ENCODE measurements at regions not wholly inside any gene's neighbourhood (a gene's known extent, or its start where the extent isn't known, plus 50 kb on each side); places are given as distances from the start of the nearest gene placed in this dataset.

- H3K9me3 ChIP-seq (ENCODE audit: control insufficient read depth in 4 of 4, insufficient read depth in 3 of 4, low read length in 3 of 4): peaks cover 0 to 21% (median 1%) of the 10 kb centered on the region in 4 donors
- H3K27me3 ChIP-seq (ENCODE audit: control insufficient read depth in 3 of 3, insufficient read depth in 3 of 3, low read length in 2 of 3): peaks cover 0 to 16% (median 0%) of the 10 kb centered on the region in 3 donors
- H3K4me1 ChIP-seq (ENCODE audit: control insufficient read depth in 5 of 5, insufficient read depth in 5 of 5, low read length in 5 of 5): peaks cover 0 to 12% (median 0%) of the 10 kb centered on the region in 5 donors
- no peak overlapping the region for H3K27ac ChIP-seq (ENCODE audit: low read depth in 1 of 2, low read length in 1 of 2)
- TF ChIP-seq CTCF (IDR thresholded peaks at IDR 0.05; ENCODE audit: control extremely low read depth, extremely low read depth): no peak
- no peak overlapping the region for H3K4me3 ChIP-seq
- H3K9ac ChIP-seq (ENCODE audit: insufficient read depth in 1 of 2, low read length in 2 of 2): no peak overlapping the region
- no peak for DNase-seq
- WGBS, 2 donors: 85 to 91% methylated on average over 3 of the region's 3 CpGs
- no peaks in the 10 kb centered on the region for H3K36me3 ChIP-seq (ENCODE audit: control insufficient read depth in 4 of 4, insufficient read depth in 4 of 4, low read length in 4 of 4)
- no peak for ATAC-seq (ENCODE audit: insufficient read depth, low FRiP score)
These were observed 255.8 kb downstream of the DLL1 start for GRCh38 chr6:170035044-170035443.

GRCh38 chr6:170034294-170034693 is 256.6 kb downstream of the DLL1 start:
- ATAC-seq (ENCODE audit: insufficient read depth, low FRiP score) (no peak), DNase-seq (no peak)
- 86 to 88% methylated on average over 12 of the region's 12 CpGs for WGBS, 2 donors
- no peak overlapping the region for H3K27ac ChIP-seq (ENCODE audit: low read depth in 1 of 2, low read length in 1 of 2)
- no peak for TF ChIP-seq CTCF (IDR thresholded peaks at IDR 0.05; ENCODE audit: control extremely low read depth, extremely low read depth)
- H3K4me1 ChIP-seq (ENCODE audit: control insufficient read depth in 5 of 5, insufficient read depth in 5 of 5, low read length in 5 of 5): peaks cover 0 to 12% (median 0%) of the 10 kb centered on the region in 5 donors
- no peaks in the 10 kb centered on the region for H3K36me3 ChIP-seq (ENCODE audit: control insufficient read depth in 4 of 4, insufficient read depth in 4 of 4, low read length in 4 of 4)
- no peak overlapping the region for H3K4me3 ChIP-seq
- H3K27me3 ChIP-seq (ENCODE audit: control insufficient read depth in 3 of 3, insufficient read depth in 3 of 3, low read length in 2 of 3): peaks cover 0 to 14% (median 0%) of the 10 kb centered on the region in 3 donors
- H3K9me3 ChIP-seq (ENCODE audit: control insufficient read depth in 4 of 4, insufficient read depth in 3 of 4, low read length in 3 of 4): peaks cover 0 to 18% (median 1%) of the 10 kb centered on the region in 4 donors
- no peak overlapping the region for H3K9ac ChIP-seq (ENCODE audit: insufficient read depth in 1 of 2, low read length in 2 of 2)

GRCh38 chr6:170033666-170034065 is 257.2 kb downstream of the DLL1 start:
- H3K36me3 ChIP-seq (ENCODE audit: control insufficient read depth in 4 of 4, insufficient read depth in 4 of 4, low read length in 4 of 4): no peaks in the 10 kb centered on the region
- no peak overlapping the region for H3K27ac ChIP-seq (ENCODE audit: low read depth in 1 of 2, low read length in 1 of 2)
- ATAC-seq (ENCODE audit: insufficient read depth, low FRiP score) (no peak), DNase-seq (no peak)
- peaks cover 0 to 18% (median 1%) of the 10 kb centered on the region in 4 donors for H3K9me3 ChIP-seq (ENCODE audit: control insufficient read depth in 4 of 4, insufficient read depth in 3 of 4, low read length in 3 of 4)
- no peak overlapping the region for H3K4me3 ChIP-seq
- TF ChIP-seq CTCF (IDR thresholded peaks at IDR 0.05; ENCODE audit: control extremely low read depth, extremely low read depth): no peak
- peaks cover 0 to 11% (median 0%) of the 10 kb centered on the region in 3 donors for H3K27me3 ChIP-seq (ENCODE audit: control insufficient read depth in 3 of 3, insufficient read depth in 3 of 3, low read length in 2 of 3)
- H3K9ac ChIP-seq (ENCODE audit: insufficient read depth in 1 of 2, low read length in 2 of 2): no peak overlapping the region
- peaks cover 0 to 12% (median 0%) of the 10 kb centered on the region in 5 donors for H3K4me1 ChIP-seq (ENCODE audit: control insufficient read depth in 5 of 5, insufficient read depth in 5 of 5, low read length in 5 of 5)
- 95% methylated on average over 4 of the region's 4 CpGs for WGBS, 2 donors

Data from lung (tissue), 11 donors.